ENCODE measurements at regions not wholly inside any gene's neighbourhood (a gene's known extent, or its start where the extent isn't known, plus 50 kb on each side); places are given as distances from the start of the nearest gene placed in this dataset.

GRCh38 chr11:108994887-108995286 lies 330.0 kb downstream of the DDX10 start:
- TF ChIP-seq POLR2AphosphoS5 (IDR thresholded peaks at IDR 0.05; ENCODE audit: low read depth, low read length) (no peak), TAF1 (IDR thresholded peaks at IDR 0.05; ENCODE audit: borderline replicate concordance, low read depth, low read length) (no peak)

Measured in GM12892 (cell line).